PC-3 (cell line): ENCODE measurements at regions not wholly inside any gene's neighbourhood (a gene's known extent, or its start where the extent isn't known, plus 50 kb on each side); places are given as distances from the start of the nearest gene placed in this dataset.

Experiments
- ATAC-seq: fragments of 200-7000 bp; cut with Tn5 transposase; 2 replicates; pipeline ENCODE4 v1.9.1; 2020; ENCODE audit warnings: mild to moderate bottlenecking, moderate library complexity
- BruUV-seq: library from RNA; stranded (reverse); fragments of 400-500 nt; replicated peaks from 2 replicates; lab custom pipeline; 2021; lab: Mats Ljungman, UMichigan
- CTCF ChIA-PET: fragments of 300-600 bp; sonication (Branson Sonifier 250); formaldehyde crosslinking; loops from one replicate; lab custom pipeline; 2022; ENCODE audit warnings: antibody characterized with exemption; lab: Charles Lee
- POLR2A ChIA-PET: fragments of 300-600 bp; sonication (Branson Sonifier 250); formaldehyde crosslinking; loops from one replicate; lab custom pipeline; 2022; ENCODE audit warnings: antibody characterized with exemption; ENCODE audit not compliant: unreplicated experiment; lab: Charles Lee
- DNase-seq: peaks from one replicate; pipeline ENCODE4 v3.0.0-alpha.2; 2015
- H2AFZ ChIP-seq: fragments of 300-600 bp; sonication (generic); 2 replicates; pipeline ENCODE4 v1.6.0; 2016; ENCODE audit warnings: antibody characterized with exemption, low read length
- H3F3A ChIP-seq: fragments of 300-600 bp; sonication (generic); one replicate; pipeline ENCODE4 v1.6.0; 2017; ENCODE audit warnings: antibody characterized with exemption, low read length, control low read depth, mild to moderate bottlenecking; ENCODE audit not compliant: unreplicated experiment
- H3K27ac ChIP-seq: fragments of 300-600 bp; sonication (generic); 2 replicates; pipeline ENCODE4 v1.5.1; 2016; ENCODE audit warnings: mild to moderate bottlenecking, low read length
- H3K27me3 ChIP-seq: fragments of 300-600 bp; sonication (generic); 2 replicates; pipeline ENCODE4 v1.6.1; 2016; ENCODE audit warnings: low read length, mixed read lengths
- H3K36me3 ChIP-seq: fragments of 300-600 bp; sonication (generic); 2 replicates; pipeline ENCODE4 v1.6.1; 2016; ENCODE audit warnings: low read depth, mixed run types, low read length, mixed read lengths
- H3K4me1 ChIP-seq: fragments of 300-600 bp; sonication (generic); 2 replicates; pipeline ENCODE4 v1.5.1; 2016; ENCODE audit warnings: low read length; ENCODE audit not compliant: insufficient read depth
- H3K4me2 ChIP-seq: fragments of 300-600 bp; sonication (generic); 2 replicates; pipeline ENCODE4 v1.6.0; 2016; ENCODE audit warnings: low read length
- H3K4me3 ChIP-seq: fragments of 300-600 bp; sonication (generic); 2 replicates; pipeline ENCODE4 v1.5.1; 2016; ENCODE audit warnings: mild to moderate bottlenecking, low read length, mixed read lengths
- H3K79me2 ChIP-seq: fragments of 300-600 bp; sonication (generic); 2 replicates; pipeline ENCODE4 v1.6.1; 2017; ENCODE audit warnings: low read length, mixed read lengths
- H3K9ac ChIP-seq: fragments of 300-600 bp; sonication (generic); 2 replicates; pipeline ENCODE4 v1.6.0; 2016; ENCODE audit warnings: mild to moderate bottlenecking, low read length
- H3K9me2 ChIP-seq: fragments of 300-600 bp; sonication (generic); replicated peaks from 2 replicates; pipeline ENCODE4 v1.6.1; 2016; ENCODE audit warnings: mixed run types, low read length, mixed read lengths
- H3K9me3 ChIP-seq: fragments of 300-600 bp; sonication (generic); 2 replicates; pipeline ENCODE4 v1.6.1; 2016; ENCODE audit warnings: low read length, mixed read lengths
- H4K20me1 ChIP-seq: fragments of 300-600 bp; sonication (generic); 2 replicates; pipeline ENCODE4 v1.6.1; 2016; ENCODE audit warnings: low read length, mixed read lengths
- EZH2 ChIP-seq: fragments of 300-600 bp; sonication (generic); IDR thresholded peaks from one replicate; pipeline ENCODE4 v1.6.1; 2017; ENCODE audit warnings: antibody characterized with exemption, mild to moderate bottlenecking, low read length; ENCODE audit not compliant: unreplicated experiment
- EZH2phosphoT487 ChIP-seq: fragments of 300-600 bp; sonication (generic); IDR thresholded peaks from 2 replicates; pipeline ENCODE4 v1.6.1; 2018; ENCODE audit warnings: mild to moderate bottlenecking, antibody characterized with exemption, low read length, borderline replicate concordance
- intact Hi-C: fragments of 100-400 bp; cut with micrococcal nuclease; formaldehyde crosslinking; loops from 2 replicates; pipeline ENCODE4 v1.9.0; 2023
- TF ChIP-seq, protein P1 (sequence below): fragments of 300-600 bp; sonication (generic); conservative IDR thresholded peaks from 2 replicates; pipeline ENCODE4 v1.5.1; 2017; ENCODE audit warnings: antibody characterized with exemption, low read depth, mild to moderate bottlenecking, low read length

DNA sequence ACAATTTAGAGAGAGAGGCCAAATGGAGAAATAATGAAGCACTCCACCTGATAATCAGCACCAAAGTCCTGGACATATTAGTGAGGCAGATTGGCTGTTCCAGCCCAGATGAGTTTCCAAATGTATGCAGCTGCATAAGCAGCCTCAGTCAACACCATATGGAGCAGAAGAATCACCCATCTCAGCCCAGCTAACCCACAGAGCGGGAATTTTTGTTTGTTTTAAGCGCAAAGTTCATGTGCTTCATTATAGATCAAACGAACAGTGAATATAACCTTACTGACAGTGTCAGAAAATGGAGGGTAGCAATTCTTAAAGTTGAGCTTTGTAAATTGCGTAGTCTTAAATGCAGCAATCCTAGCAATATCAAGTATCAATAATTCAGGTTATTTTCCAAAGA is 234.0 kb upstream of the CEP162 start:
- H3K4me2 ChIP-seq, result no peak overlapping the region
- peaks cover 20% of the 10 kb centered on the region for H3K4me1 ChIP-seq
- H3K27me3 ChIP-seq, result no peaks in the 10 kb centered on the region
- no peak for DNase-seq
- no peaks in the 10 kb centered on the region for H3K36me3 ChIP-seq
- ChIA-PET CTCF (no interaction called here), POLR2A (no interaction called here)
- intact Hi-C loops, result no loop called here
- BruUV-seq, result no TSS peak
- TF ChIP-seq, protein P1, sequence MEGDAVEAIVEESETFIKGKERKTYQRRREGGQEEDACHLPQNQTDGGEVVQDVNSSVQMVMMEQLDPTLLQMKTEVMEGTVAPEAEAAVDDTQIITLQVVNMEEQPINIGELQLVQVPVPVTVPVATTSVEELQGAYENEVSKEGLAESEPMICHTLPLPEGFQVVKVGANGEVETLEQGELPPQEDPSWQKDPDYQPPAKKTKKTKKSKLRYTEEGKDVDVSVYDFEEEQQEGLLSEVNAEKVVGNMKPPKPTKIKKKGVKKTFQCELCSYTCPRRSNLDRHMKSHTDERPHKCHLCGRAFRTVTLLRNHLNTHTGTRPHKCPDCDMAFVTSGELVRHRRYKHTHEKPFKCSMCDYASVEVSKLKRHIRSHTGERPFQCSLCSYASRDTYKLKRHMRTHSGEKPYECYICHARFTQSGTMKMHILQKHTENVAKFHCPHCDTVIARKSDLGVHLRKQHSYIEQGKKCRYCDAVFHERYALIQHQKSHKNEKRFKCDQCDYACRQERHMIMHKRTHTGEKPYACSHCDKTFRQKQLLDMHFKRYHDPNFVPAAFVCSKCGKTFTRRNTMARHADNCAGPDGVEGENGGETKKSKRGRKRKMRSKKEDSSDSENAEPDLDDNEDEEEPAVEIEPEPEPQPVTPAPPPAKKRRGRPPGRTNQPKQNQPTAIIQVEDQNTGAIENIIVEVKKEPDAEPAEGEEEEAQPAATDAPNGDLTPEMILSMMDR, result no peak
- TF ChIP-seq EZH2phosphoT487, result no peak
- no peaks in the 10 kb centered on the region for H4K20me1 ChIP-seq
- no peaks in the 10 kb centered on the region for H3K9me3 ChIP-seq
- H3K4me3 ChIP-seq, result no peak overlapping the region
- H3K79me2 ChIP-seq, result no peaks in the 10 kb centered on the region
- no peak overlapping the region for H2AFZ ChIP-seq
- no peak overlapping the region for H3K27ac ChIP-seq
- ATAC-seq, result no peak
- no peak overlapping the region for H3K9ac ChIP-seq
- H3F3A ChIP-seq, result no peaks in the 10 kb centered on the region
- no peaks in the 10 kb centered on the region for H3K9me2 ChIP-seq

DNA sequence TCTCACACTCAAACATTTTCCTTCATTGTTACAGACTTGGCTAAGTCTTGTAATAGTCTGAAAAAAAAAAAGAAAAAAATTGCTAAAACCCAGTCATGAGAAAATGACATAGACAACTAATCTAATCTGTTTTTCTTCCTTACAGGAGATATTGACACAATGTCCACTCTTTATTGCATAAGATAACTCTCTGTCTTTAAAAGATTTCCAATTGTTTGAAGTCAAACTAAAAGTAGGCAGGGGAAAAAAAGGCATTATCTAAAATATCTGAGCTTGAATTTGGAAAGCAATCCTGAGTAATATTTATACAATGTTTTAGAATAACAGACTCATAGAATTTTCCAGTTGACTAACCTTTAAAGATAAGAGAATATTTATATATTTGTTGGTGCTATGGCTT is 233.0 kb upstream of the CEP162 start:
- BruUV-seq, result no TSS peak
- ChIA-PET POLR2A (no interaction called here), CTCF (no interaction called here)

DNA sequence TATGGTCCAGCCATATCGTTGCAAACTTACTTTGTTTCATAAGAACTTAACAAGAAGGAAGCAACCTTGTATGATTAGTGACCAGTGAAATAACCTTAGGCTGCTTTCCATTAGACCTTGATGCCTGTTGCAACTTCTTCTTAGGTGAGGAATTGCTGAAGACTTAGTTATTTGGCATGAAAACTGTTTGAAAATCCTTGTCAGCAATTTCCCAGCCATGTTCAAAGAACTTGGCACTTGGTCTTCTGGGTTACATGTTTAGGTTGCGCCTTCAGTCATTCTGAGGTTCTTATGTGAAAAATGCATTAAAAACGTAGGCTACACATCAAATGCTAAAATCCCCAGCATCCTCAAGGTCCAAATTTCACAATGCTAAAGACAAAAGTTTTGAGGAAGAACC is 232.0 kb upstream of the CEP162 start:
- intact Hi-C loops, result no loop called here
- DNase-seq (no peak), ATAC-seq (no peak)
- H3K4me1 ChIP-seq, result peaks cover 8% of the 10 kb centered on the region; the same call in 1 of the 2 replicates
- no peaks in the 10 kb centered on the region for H3K36me3 ChIP-seq
- CTCF ChIA-PET, result no interaction called here
- no peak overlapping the region for H3K4me2 ChIP-seq
- no peak overlapping the region for H3K27ac ChIP-seq
- H3K79me2 ChIP-seq, result no peaks in the 10 kb centered on the region
- no peak overlapping the region for H3K4me3 ChIP-seq
- TF ChIP-seq EZH2, result no peak
- TF ChIP-seq, protein P1, result no peak
- no peak for TF ChIP-seq EZH2phosphoT487
- H3K9me2 ChIP-seq, result no peaks in the 10 kb centered on the region
- no peak overlapping the region for H3K9ac ChIP-seq
- no peaks in the 10 kb centered on the region for H3K9me3 ChIP-seq
- no peaks in the 10 kb centered on the region for H3K27me3 ChIP-seq
- BruUV-seq, result no TSS peak
- H4K20me1 ChIP-seq, result no peaks in the 10 kb centered on the region
- POLR2A ChIA-PET, result no interaction called here
- no peak overlapping the region for H2AFZ ChIP-seq
- H3F3A ChIP-seq, result no peaks in the 10 kb centered on the region

More for the DNA sequence above, 233.0 kb upstream of the CEP162 start:
- Histone ChIP-seq H3K27ac (no peak overlapping the region), H2AFZ (no peak overlapping the region), H3F3A (no peaks in the 10 kb centered on the region), H3K9me3 (no peaks in the 10 kb centered on the region), H4K20me1 (no peaks in the 10 kb centered on the region), H3K4me3 (no peak overlapping the region), H3K9ac (no peak overlapping the region), H3K9me2 (no peaks in the 10 kb centered on the region), H3K36me3 (no peaks in the 10 kb centered on the region), H3K79me2 (no peaks in the 10 kb centered on the region), H3K4me1 (peaks cover 11% of the 10 kb centered on the region), H3K27me3 (no peaks in the 10 kb centered on the region), H3K4me2 (no peak overlapping the region)
- DNase-seq (no peak), ATAC-seq (no peak)
- TF ChIP-seq EZH2, result no peak
- no peak for TF ChIP-seq EZH2phosphoT487
- TF ChIP-seq, protein P1, result no peak
- intact Hi-C loops, result no loop called here
